Loucy (cell line): ENCODE measurements at regions not wholly inside any gene's neighbourhood (a gene's known extent, or its start where the extent isn't known, plus 50 kb on each side); places are given as distances from the start of the nearest gene placed in this dataset.

Experiments used
- EZH2phosphoT487 ChIP-seq: fragments of 200-600 bp; IDR thresholded peaks from 2 replicates; pipeline ENCODE4 v1.6.1; 2018; ENCODE audit warnings: antibody characterized with exemption, mild to moderate bottlenecking, moderate library complexity, borderline replicate concordance
- TF ChIP-seq, protein P1 (sequence below): fragments of 200-600 bp; sonication (generic); conservative IDR thresholded peaks from 2 replicates; pipeline ENCODE4 v1.5.1; 2014; ENCODE audit warnings: mild to moderate bottlenecking, antibody characterized with exemption, low read length

DNA sequence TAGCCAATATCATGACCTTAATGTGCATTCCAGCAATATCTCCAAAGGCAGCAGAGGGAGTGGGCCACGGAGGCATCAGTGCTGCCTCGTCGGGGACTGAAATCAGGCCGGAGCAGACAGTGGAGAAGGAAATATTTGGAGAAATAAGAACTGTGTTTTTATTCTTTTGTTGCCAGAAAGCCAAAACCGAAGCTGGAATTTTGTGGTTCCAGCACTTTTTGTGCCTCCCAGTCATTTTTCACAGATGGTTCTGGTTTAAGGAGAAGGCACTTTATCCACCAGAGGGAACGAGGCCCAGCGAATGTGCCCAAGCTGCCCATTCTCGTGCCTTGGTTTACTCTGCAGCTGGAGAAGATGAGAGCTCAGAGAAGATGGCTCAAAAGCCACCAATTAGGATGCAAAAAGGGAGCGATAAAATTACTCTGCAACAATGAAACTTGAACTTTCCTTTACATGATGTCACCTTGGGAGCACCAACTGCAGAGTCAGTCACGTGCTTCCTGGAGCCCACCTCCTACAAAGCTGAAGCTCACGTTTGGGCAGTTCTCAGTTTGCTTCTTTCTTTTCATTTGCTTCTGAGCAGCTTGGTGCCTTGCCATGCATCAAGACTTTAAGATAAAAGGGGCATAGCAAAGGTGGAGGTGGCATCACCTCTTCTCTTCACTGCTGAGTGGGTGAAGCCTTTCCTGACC is 288.7 kb downstream of the LPIN1 start:
- TF ChIP-seq, protein P1, sequence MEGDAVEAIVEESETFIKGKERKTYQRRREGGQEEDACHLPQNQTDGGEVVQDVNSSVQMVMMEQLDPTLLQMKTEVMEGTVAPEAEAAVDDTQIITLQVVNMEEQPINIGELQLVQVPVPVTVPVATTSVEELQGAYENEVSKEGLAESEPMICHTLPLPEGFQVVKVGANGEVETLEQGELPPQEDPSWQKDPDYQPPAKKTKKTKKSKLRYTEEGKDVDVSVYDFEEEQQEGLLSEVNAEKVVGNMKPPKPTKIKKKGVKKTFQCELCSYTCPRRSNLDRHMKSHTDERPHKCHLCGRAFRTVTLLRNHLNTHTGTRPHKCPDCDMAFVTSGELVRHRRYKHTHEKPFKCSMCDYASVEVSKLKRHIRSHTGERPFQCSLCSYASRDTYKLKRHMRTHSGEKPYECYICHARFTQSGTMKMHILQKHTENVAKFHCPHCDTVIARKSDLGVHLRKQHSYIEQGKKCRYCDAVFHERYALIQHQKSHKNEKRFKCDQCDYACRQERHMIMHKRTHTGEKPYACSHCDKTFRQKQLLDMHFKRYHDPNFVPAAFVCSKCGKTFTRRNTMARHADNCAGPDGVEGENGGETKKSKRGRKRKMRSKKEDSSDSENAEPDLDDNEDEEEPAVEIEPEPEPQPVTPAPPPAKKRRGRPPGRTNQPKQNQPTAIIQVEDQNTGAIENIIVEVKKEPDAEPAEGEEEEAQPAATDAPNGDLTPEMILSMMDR, result no peak
- no peak for TF ChIP-seq EZH2phosphoT487
